OCI-LY7 (cell line): ENCODE measurements at regions not wholly inside any gene's neighbourhood (a gene's known extent, or its start where the extent isn't known, plus 50 kb on each side); places are given as distances from the start of the nearest gene placed in this dataset.

ENCODE experiments used
- BruUV-seq: library from RNA; stranded (reverse); fragments of 400-500 nt; replicated peaks from 2 replicates; lab custom pipeline; 2021; lab: Mats Ljungman, UMichigan
- CTCF ChIA-PET: fragments of 300-600 bp; sonication (Branson Sonifier 250); formaldehyde crosslinking; loops from one replicate; lab custom pipeline; 2022; ENCODE audit warnings: antibody characterized with exemption; ENCODE audit not compliant: unreplicated experiment; lab: Charles Lee
- POLR2A ChIA-PET: fragments of 300-600 bp; sonication (Branson Sonifier 250); formaldehyde crosslinking; loops from one replicate; lab custom pipeline; 2022; ENCODE audit warnings: antibody characterized with exemption; lab: Charles Lee
- DNase-seq: peaks from one replicate; pipeline ENCODE4 v3.0.0-alpha.2; 2015; ENCODE audit warnings: low spot score
- H2AFZ ChIP-seq: fragments of 200-600 bp; sonication (generic), shearing (Covaris generic); 2 replicates; pipeline ENCODE4 v1.6.1; 2014; ENCODE audit warnings: mild to moderate bottlenecking, antibody characterized with exemption, low read length, moderate library complexity
- H3K27ac ChIP-seq: fragments of 200-600 bp; sonication (generic); 2 replicates; pipeline ENCODE4 v1.5.1; 2014; ENCODE audit warnings: mixed run types, low read depth, mild to moderate bottlenecking, moderate library complexity, low read length, inconsistent platforms; ENCODE audit not compliant: poor library complexity, severe bottlenecking
- H3K36me3 ChIP-seq: fragments of 200-600 bp; sonication (generic); 2 replicates; pipeline ENCODE4 v1.6.1; 2014; ENCODE audit warnings: mild to moderate bottlenecking, antibody characterized with exemption, low read length, moderate library complexity, mixed read lengths; ENCODE audit not compliant: insufficient read depth
- H3K4me1 ChIP-seq: fragments of 200-600 bp; sonication (generic); 2 replicates; pipeline ENCODE4 v1.5.1; 2014; ENCODE audit warnings: mild to moderate bottlenecking, low read length; ENCODE audit not compliant: insufficient read depth, poor library complexity, severe bottlenecking
- H3K4me2 ChIP-seq: fragments of 200-600 bp; sonication (generic); 2 replicates; pipeline ENCODE4 v1.6.1; 2014; ENCODE audit warnings: mild to moderate bottlenecking, low read length
- H3K4me3 ChIP-seq: fragments of 200-600 bp; sonication (generic); 2 replicates; pipeline ENCODE4 v1.5.1; 2014; ENCODE audit warnings: mild to moderate bottlenecking, low read depth, low read length; ENCODE audit not compliant: poor library complexity, severe bottlenecking
- H3K79me2 ChIP-seq: fragments of 200-600 bp; sonication (generic); 2 replicates; pipeline ENCODE4 v1.6.1; 2016; ENCODE audit warnings: low read depth, mild to moderate bottlenecking, low read length, moderate library complexity, mixed read lengths; ENCODE audit not compliant: insufficient read depth
- H3K9me2 ChIP-seq: fragments of 200-600 bp; sonication (generic); 2 replicates; pipeline ENCODE4 v1.6.1; 2016; ENCODE audit warnings: mild to moderate bottlenecking, low read length, mixed read lengths; ENCODE audit not compliant: insufficient read depth
- H3K9me3 ChIP-seq: fragments of 200-600 bp; sonication (generic); 2 replicates; pipeline ENCODE4 v1.6.1; 2014; ENCODE audit warnings: mild to moderate bottlenecking, mixed run types, low read length, mixed read lengths
- H4K20me1 ChIP-seq: fragments of 200-600 bp; sonication (generic); 2 replicates; pipeline ENCODE4 v1.6.1; 2014; ENCODE audit warnings: mild to moderate bottlenecking, antibody characterized with exemption, low read length, moderate library complexity, mixed read lengths; ENCODE audit not compliant: insufficient read depth
- EZH2phosphoT487 ChIP-seq: fragments of 200-600 bp; sonication (generic); IDR thresholded peaks from 2 replicates; pipeline ENCODE4 v1.6.1; 2018; ENCODE audit warnings: low read depth, borderline replicate concordance, mild to moderate bottlenecking, mixed run types, antibody characterized with exemption, low read length, moderate library complexity, mixed read lengths
- intact Hi-C: fragments of 100-400 bp; cut with micrococcal nuclease; formaldehyde crosslinking; loops from one replicate; pipeline ENCODE4 v1.10.0; 2022; ENCODE audit not compliant: unreplicated experiment
- TF ChIP-seq, protein P1 (sequence below): fragments of 200-600 bp; sonication (generic); conservative IDR thresholded peaks from 2 replicates; pipeline ENCODE4 v1.5.1; 2014; ENCODE audit warnings: mild to moderate bottlenecking, antibody characterized with exemption, low read length, moderate library complexity, mixed read lengths

- Histone ChIP-seq H4K20me1 (no peaks in the 10 kb centered on the region), H3K4me1 (peaks cover 14% of the 10 kb centered on the region), H3K4me3 (no peak overlapping the region), H3K36me3 (no peaks in the 10 kb centered on the region), H2AFZ (no peak overlapping the region), H3K9me2 (no peaks in the 10 kb centered on the region), H3K27ac (no peak overlapping the region), H3K9me3 (no peaks in the 10 kb centered on the region), H3K4me2 (no peak overlapping the region), H3K79me2 (no peaks in the 10 kb centered on the region)
- intact Hi-C loops = loop anchor here (5.0 kb wide), 1 partner anchor 63 kb away; no protein-coding TSS in a partner anchor
- ChIA-PET CTCF (no interaction called here), POLR2A (interaction anchor here (0.7 kb wide), 1 partner anchor 51 kb away, joined by 3 read pairs; no protein-coding TSS in a partner anchor)
- DNase-seq = no peak
- TF ChIP-seq, protein P1, sequence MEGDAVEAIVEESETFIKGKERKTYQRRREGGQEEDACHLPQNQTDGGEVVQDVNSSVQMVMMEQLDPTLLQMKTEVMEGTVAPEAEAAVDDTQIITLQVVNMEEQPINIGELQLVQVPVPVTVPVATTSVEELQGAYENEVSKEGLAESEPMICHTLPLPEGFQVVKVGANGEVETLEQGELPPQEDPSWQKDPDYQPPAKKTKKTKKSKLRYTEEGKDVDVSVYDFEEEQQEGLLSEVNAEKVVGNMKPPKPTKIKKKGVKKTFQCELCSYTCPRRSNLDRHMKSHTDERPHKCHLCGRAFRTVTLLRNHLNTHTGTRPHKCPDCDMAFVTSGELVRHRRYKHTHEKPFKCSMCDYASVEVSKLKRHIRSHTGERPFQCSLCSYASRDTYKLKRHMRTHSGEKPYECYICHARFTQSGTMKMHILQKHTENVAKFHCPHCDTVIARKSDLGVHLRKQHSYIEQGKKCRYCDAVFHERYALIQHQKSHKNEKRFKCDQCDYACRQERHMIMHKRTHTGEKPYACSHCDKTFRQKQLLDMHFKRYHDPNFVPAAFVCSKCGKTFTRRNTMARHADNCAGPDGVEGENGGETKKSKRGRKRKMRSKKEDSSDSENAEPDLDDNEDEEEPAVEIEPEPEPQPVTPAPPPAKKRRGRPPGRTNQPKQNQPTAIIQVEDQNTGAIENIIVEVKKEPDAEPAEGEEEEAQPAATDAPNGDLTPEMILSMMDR = no peak
- TF ChIP-seq EZH2phosphoT487 = no peak
- no TSS peak for BruUV-seq
Measured at GRCh38 chr6:28774292-28775051, 149.3 kb downstream of the TRIM27 start.

- no TSS peak for BruUV-seq
- Histone ChIP-seq H3K4me3 (no peak overlapping the region), H4K20me1 (no peaks in the 10 kb centered on the region), H3K4me1 (peaks cover 14% of the 10 kb centered on the region), H2AFZ (no peak overlapping the region), H3K36me3 (no peaks in the 10 kb centered on the region), H3K9me2 (no peaks in the 10 kb centered on the region), H3K27ac (no peak overlapping the region), H3K79me2 (no peaks in the 10 kb centered on the region), H3K4me2 (no peak overlapping the region), H3K9me3 (no peaks in the 10 kb centered on the region)
- ChIA-PET CTCF (no interaction called here), POLR2A (interaction anchor here (0.7 kb wide), 1 partner anchor 51 kb away, joined by 3 read pairs; no protein-coding TSS in a partner anchor)
- intact Hi-C loops = no loop called here
- no peak for DNase-seq
- TF ChIP-seq, protein P1 = no peak
- no peak for TF ChIP-seq EZH2phosphoT487
Measured at GRCh38 chr6:28775052-28775376, 148.8 kb downstream of the TRIM27 start.
